Natural killer cell (primary cell): ENCODE measurements at regions not wholly inside any gene's neighbourhood (a gene's known extent, or its start where the extent isn't known, plus 50 kb on each side); places are given as distances from the start of the nearest gene placed in this dataset.
"Not testable (repeated sequence)": the region's sequence is repeated elsewhere in the genome, so short reads cannot be mapped to it uniquely, and the experiment has no call there.

ENCODE experiments used
- ATAC-seq, 3 donors: fragments of 150-1000 bp in 2 of 3; fragments of 200-7000 bp in 1 of 3; cut with Tn5 transposase; 1 replicate in 1 of 3; 2 replicates in 2 of 3; pipeline ENCODE4 v1.10.0; 2021; ENCODE audit warnings: mild to moderate bottlenecking in 2 of 3, moderate library complexity in 2 of 3
- DNase-seq, 2 donors: peaks; one replicate each; pipeline versions ENCODE4 v3.0.0 to v3.0.0-alpha.2; 2013 to 2021; ENCODE audit warnings: mixed read lengths in 1 of 2
- H3K27ac ChIP-seq: one replicate; pipeline ENCODE4 v1.5.1; 2013; ENCODE audit warnings: mild to moderate bottlenecking, low read length
- H3K27me3 ChIP-seq: one replicate; pipeline ENCODE4 v1.6.1; 2013; ENCODE audit warnings: low read length; ENCODE audit not compliant: control insufficient read depth, insufficient read depth
- H3K36me3 ChIP-seq: one replicate; pipeline ENCODE4 v1.6.1; 2013; ENCODE audit warnings: low read length; ENCODE audit not compliant: control insufficient read depth, insufficient read depth
- H3K4me1 ChIP-seq: one replicate; pipeline ENCODE4 v1.6.1; 2013; ENCODE audit warnings: low read length; ENCODE audit not compliant: control insufficient read depth, insufficient read depth
- H3K4me3 ChIP-seq: one replicate; pipeline ENCODE4 v1.5.1; 2013; ENCODE audit warnings: low read length
- H3K9me3 ChIP-seq: one replicate; pipeline ENCODE4 v1.6.1; 2013; ENCODE audit warnings: low read length; ENCODE audit not compliant: control insufficient read depth, insufficient read depth
- H3K27ac Mint-ChIP-seq, 2 donors: one replicate each; pipeline ENCODE4 v1.8.0; 2022; ENCODE audit warnings: mild to moderate bottlenecking in 2 of 2, mixed read lengths in 2 of 2, moderate library complexity in 1 of 2
- H3K27me3 Mint-ChIP-seq, 2 donors: one replicate each; pipeline ENCODE4 v1.8.0; 2022; ENCODE audit warnings: low read depth in 2 of 2, mixed read lengths in 2 of 2
- H3K36me3 Mint-ChIP-seq: one replicate; pipeline ENCODE4 v1.8.0; 2022; ENCODE audit warnings: mixed read lengths
- H3K4me1 Mint-ChIP-seq, 2 donors: one replicate each; pipeline ENCODE4 v1.8.0; 2022; ENCODE audit warnings: mixed read lengths in 2 of 2
- H3K4me3 Mint-ChIP-seq: one replicate; pipeline ENCODE4 v1.8.0; 2022; ENCODE audit warnings: mild to moderate bottlenecking, moderate library complexity, mixed read lengths
- H3K9me3 Mint-ChIP-seq, 2 donors: one replicate each; pipeline ENCODE4 v1.8.0; 2022; ENCODE audit warnings: mixed read lengths in 2 of 2
- WGBS: methylation state at CpG from one replicate; pipeline ENCODE4 v1.1.7; 2013; ENCODE audit warnings: missing lambda C conversion rate; ENCODE audit not compliant: insufficient coverage; 5-methylcytosine and 5-hydroxymethylcytosine counted together
- intact Hi-C: fragments of 100-400 bp; cut with micrococcal nuclease; formaldehyde crosslinking; loops from one replicate; pipeline ENCODE4 v1.14.2; 2022
- TF ChIP-seq, protein P1 (sequence below): fragments of 200-600 bp; IDR thresholded peaks from one replicate; pipeline ENCODE4 v1.8.0; 2022; ENCODE audit warnings: antibody characterized with exemption

DNA sequence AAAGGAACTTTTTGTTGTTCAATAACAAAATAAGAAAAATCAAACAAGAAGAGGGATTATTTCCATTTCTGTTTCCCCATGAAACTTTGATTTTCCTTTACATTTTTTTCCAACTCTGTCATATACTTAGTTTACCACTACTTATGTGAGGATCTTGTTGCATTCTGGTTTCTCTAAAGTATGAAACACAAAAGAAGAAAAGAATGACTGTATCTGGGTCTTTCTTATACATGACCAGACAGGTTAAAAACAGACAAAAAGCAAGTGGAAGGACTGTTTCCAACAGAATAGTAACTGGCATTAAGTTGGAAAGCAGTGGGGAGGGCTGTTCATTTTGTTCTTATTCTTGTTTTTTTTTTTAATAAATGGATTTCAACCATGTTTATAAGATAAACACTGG, 1207.8 kb upstream of the FAM98A start:
- no peak for ATAC-seq
- no peak for DNase-seq
- Mint-ChIP-seq H3K9me3 (peaks cover 5 to 6% of the 10 kb centered on the region in 2 donors), H3K27ac (no peak overlapping the region), H3K4me3 (no peak overlapping the region), H3K4me1 (no peaks in the 10 kb centered on the region), H3K27me3 (no peaks in the 10 kb centered on the region), H3K36me3 (no peaks in the 10 kb centered on the region)
- no peaks in the 10 kb centered on the region for H3K27me3 ChIP-seq
- no peak overlapping the region for H3K27ac ChIP-seq
- intact Hi-C loops, result no loop called here
- no peaks in the 10 kb centered on the region for H3K4me1 ChIP-seq
- TF ChIP-seq, protein P1, sequence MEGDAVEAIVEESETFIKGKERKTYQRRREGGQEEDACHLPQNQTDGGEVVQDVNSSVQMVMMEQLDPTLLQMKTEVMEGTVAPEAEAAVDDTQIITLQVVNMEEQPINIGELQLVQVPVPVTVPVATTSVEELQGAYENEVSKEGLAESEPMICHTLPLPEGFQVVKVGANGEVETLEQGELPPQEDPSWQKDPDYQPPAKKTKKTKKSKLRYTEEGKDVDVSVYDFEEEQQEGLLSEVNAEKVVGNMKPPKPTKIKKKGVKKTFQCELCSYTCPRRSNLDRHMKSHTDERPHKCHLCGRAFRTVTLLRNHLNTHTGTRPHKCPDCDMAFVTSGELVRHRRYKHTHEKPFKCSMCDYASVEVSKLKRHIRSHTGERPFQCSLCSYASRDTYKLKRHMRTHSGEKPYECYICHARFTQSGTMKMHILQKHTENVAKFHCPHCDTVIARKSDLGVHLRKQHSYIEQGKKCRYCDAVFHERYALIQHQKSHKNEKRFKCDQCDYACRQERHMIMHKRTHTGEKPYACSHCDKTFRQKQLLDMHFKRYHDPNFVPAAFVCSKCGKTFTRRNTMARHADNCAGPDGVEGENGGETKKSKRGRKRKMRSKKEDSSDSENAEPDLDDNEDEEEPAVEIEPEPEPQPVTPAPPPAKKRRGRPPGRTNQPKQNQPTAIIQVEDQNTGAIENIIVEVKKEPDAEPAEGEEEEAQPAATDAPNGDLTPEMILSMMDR, result no peak
- no peak overlapping the region for H3K4me3 ChIP-seq
- H3K36me3 ChIP-seq, result no peaks in the 10 kb centered on the region
- no peaks in the 10 kb centered on the region for H3K9me3 ChIP-seq

DNA sequence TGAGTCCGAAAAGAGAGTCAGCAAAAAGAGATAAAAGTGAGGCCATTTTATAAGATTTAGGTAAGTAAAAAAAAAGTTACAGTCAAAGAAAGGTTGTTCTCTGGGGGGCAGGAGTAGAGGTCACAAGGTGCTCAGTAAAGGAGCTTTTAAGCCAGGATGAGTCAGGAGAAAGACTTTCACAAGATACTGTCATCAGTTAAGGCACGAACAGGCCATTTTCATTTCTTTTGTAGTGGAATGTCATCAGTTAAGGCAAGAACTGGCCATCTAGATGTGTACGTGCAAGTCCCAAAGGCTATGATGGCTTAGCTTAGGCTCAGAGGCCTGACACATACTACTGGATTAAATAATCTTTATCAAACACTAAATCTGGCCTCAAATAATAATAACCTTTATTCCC, 1207.3 kb upstream of the FAM98A start:
- H3K27me3 ChIP-seq, result no peaks in the 10 kb centered on the region
- no peaks in the 10 kb centered on the region for H3K4me1 Mint-ChIP-seq
- H3K36me3 Mint-ChIP-seq, result no peaks in the 10 kb centered on the region
- 83% methylated on average over 3 of the region's 3 CpGs for WGBS
- H3K9me3 ChIP-seq, result no peaks in the 10 kb centered on the region
- H3K27me3 Mint-ChIP-seq, result no peaks in the 10 kb centered on the region
- no peak overlapping the region for H3K27ac Mint-ChIP-seq
- intact Hi-C loops, result no loop called here
- H3K4me1 ChIP-seq, result no peaks in the 10 kb centered on the region
- H3K4me3 Mint-ChIP-seq, result no peak overlapping the region
- ATAC-seq, result no peak
- DNase-seq, result no peak
- H3K9me3 Mint-ChIP-seq, result peaks cover 5 to 6% of the 10 kb centered on the region in 2 donors
- no peak overlapping the region for H3K27ac ChIP-seq
- no peaks in the 10 kb centered on the region for H3K36me3 ChIP-seq
- TF ChIP-seq, protein P1, result no peak
- H3K4me3 ChIP-seq, result no peak overlapping the region

DNA sequence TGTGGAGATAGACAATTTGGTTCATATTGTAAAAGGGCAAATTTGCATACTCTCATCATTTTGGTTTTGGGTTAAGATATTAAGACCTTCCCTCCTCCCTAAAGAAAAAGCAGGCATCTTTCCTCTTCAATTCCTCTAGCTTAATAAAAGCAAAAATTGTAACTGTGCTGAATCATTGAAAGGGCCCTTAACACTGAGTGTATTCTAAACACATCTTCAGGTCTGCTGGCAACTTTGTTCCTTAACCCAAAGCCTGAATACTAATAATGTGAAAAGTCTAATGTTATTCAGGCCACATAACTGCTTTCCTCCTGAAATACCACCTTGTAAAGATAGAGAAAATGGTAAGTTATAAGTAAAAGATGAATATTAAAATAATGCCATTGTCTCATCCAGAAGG, 1200.5 kb upstream of the FAM98A start:
- intact Hi-C loops, result no loop called here
- no peaks in the 10 kb centered on the region for H3K36me3 Mint-ChIP-seq
- ATAC-seq (no peak), DNase-seq (no peak)
- no peaks in the 10 kb centered on the region for H3K4me1 Mint-ChIP-seq
- no peak overlapping the region for H3K27ac ChIP-seq
- H3K4me3 Mint-ChIP-seq, result no peak overlapping the region
- H3K36me3 ChIP-seq, result no peaks in the 10 kb centered on the region
- no peak overlapping the region for H3K27ac Mint-ChIP-seq
- H3K9me3 Mint-ChIP-seq, result no peaks in the 10 kb centered on the region
- H3K4me1 ChIP-seq, result no peaks in the 10 kb centered on the region
- TF ChIP-seq, protein P1, result no peak
- no peaks in the 10 kb centered on the region for H3K27me3 ChIP-seq
- no peak overlapping the region for H3K4me3 ChIP-seq
- peaks cover under 1% of the 10 kb centered on the region for H3K9me3 ChIP-seq
- H3K27me3 Mint-ChIP-seq, result no peaks in the 10 kb centered on the region

DNA sequence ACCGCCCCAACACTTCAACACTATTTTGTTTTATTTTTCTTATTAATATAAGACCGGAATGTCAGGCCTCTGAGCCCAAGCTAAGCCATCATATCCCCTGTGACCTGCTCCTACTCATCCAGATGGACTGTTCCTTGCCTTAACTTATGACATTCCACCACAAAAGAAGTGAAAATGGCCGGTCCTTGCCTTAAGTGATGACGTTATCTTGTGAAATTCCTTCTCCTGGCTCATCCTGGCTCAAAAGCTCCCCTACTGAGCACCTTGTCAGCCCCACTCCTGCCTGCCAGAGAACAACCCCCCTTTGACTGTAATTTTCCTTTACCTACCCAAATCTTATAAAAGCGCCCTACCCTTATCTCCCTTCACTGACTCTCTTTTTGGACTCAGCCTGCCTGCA, 1196.5 kb upstream of the FAM98A start:
- H3K27me3 Mint-ChIP-seq, H3K4me1 Mint-ChIP-seq, H3K4me3 ChIP-seq, H3K9me3 ChIP-seq, H3K4me1 ChIP-seq, ATAC-seq, H3K27ac ChIP-seq, H3K9me3 Mint-ChIP-seq, H3K27ac Mint-ChIP-seq, DNase-seq, intact Hi-C loops, H3K4me3 Mint-ChIP-seq, H3K27me3 ChIP-seq, H3K36me3 Mint-ChIP-seq, H3K36me3 ChIP-seq: not testable (repeated sequence)
- 91% methylated on average over 5 of the region's 5 CpGs for WGBS
